ENCODE measurements at regions not wholly inside any gene's neighbourhood (a gene's known extent, or its start where the extent isn't known, plus 50 kb on each side); places are given as distances from the start of the nearest gene placed in this dataset.

DNA sequence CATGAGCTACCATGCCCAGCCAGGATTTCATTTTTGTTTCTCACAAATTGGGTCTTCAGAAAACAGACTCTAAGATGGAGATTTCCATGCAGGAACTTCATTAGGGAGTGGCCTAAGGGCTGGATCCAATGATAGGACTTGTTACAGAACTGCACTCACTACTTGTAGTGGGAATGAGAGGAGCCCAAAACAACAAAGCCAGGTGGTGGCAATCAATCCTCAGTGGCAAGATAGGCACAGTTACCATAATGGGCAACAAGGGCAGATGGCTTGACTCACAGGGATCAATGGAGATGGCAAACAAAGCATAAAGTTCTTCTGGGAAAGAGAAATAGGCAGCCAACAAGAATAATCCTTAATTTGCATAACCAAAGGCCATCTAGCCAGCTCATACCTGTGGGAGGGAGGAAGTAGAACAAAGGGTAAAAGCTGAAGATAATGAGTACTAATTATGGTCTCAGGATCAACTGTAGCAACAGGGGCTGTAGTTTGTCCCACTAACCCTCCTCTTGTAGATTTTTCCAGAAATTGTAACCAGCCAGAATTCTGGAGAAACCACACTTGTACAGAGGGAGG is 72.8 kb upstream of the MAPK10 start:
- TF ChIP-seq CTCF (IDR thresholded peaks at IDR 0.05), result no peak

GRCh38 chr4:86439293-86439692 is 79.4 kb upstream of the MAPK10 start:
- H2AFZ ChIP-seq, result no peak overlapping the region
- no peak overlapping the region for H3K4me3 ChIP-seq (ENCODE audit: low read depth, low read length)
- H3K4me1 ChIP-seq, result no peaks in the 10 kb centered on the region
- H3K79me2 ChIP-seq, result no peaks in the 10 kb centered on the region
- no peaks in the 10 kb centered on the region for H3K27me3 ChIP-seq (ENCODE audit: control insufficient read depth, insufficient read depth, low read length)
- H3K9ac ChIP-seq, result no peak overlapping the region
- no peak overlapping the region for H3K4me2 ChIP-seq (ENCODE audit: low read length)
- no peaks in the 10 kb centered on the region for H3K36me3 ChIP-seq (ENCODE audit: control insufficient read depth, insufficient read depth, low read length)
- H3K9me3 ChIP-seq (ENCODE audit: control insufficient read depth, low read length), result no peaks in the 10 kb centered on the region
- H3K27ac ChIP-seq, result no peak overlapping the region
- no peak for TF ChIP-seq CTCF (IDR thresholded peaks at IDR 0.05)

More for the DNA sequence above, 72.8 kb upstream of the MAPK10 start:
- Histone ChIP-seq H3K4me2 (ENCODE audit: low read length) (no peak overlapping the region), H3K4me1 (no peaks in the 10 kb centered on the region), H3K9me3 (ENCODE audit: control insufficient read depth, low read length) (no peaks in the 10 kb centered on the region), H3K4me3 (ENCODE audit: low read depth, low read length) (no peak overlapping the region), H3K9ac (no peak overlapping the region), H3K27ac (no peak overlapping the region), H3K27me3 (ENCODE audit: control insufficient read depth, insufficient read depth, low read length) (no peaks in the 10 kb centered on the region), H3K36me3 (ENCODE audit: control insufficient read depth, insufficient read depth, low read length) (no peaks in the 10 kb centered on the region), H3K79me2 (no peaks in the 10 kb centered on the region), H2AFZ (no peak overlapping the region)

DNA sequence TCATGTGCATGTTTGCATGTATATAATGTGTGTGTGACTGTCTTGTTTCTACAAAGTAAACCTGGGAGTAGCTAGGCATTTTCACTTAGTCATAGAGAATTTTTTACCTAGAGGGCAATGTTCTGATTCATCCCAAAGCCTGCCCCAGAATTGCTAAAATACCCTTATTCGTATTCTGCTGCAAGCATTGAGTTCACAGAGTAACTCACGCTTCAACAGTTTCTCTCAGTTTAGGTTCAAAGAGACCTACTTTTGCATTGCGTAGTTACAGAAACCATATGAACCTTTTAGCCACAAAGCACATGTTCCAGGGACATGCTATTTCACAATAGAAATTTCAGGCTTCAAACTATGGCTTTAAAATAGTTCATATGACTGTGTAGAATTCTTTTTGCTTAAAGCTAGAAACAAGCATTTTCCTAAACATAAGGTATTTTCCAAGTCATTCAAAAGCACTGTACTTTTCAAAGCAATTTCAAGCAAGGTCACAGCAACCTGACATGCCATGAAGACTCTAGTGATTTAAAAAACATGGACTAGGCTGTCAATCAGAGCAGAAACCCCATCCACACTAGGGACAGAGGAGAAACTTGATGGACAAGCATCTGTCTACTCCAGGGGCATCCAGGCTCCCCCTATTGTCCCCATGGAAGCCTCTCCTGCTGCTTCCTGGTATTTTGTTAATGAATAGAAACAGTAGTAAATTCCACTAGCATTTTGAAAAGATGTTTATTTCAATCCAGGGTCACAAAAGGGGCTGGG is 81.5 kb upstream of the MAPK10 start:
- H3K27ac ChIP-seq, result no peak overlapping the region

GRCh38 chr4:86442881-86443280 is 83.0 kb upstream of the MAPK10 start:
- no peak overlapping the region for H3K4me3 ChIP-seq (ENCODE audit: low read depth, low read length)
- H3K9me3 ChIP-seq (ENCODE audit: control insufficient read depth, low read length), result no peaks in the 10 kb centered on the region
- no peak overlapping the region for H3K27ac ChIP-seq
- H3K79me2 ChIP-seq, result no peaks in the 10 kb centered on the region
- H3K36me3 ChIP-seq (ENCODE audit: control insufficient read depth, insufficient read depth, low read length), result no peaks in the 10 kb centered on the region
- H3K4me2 ChIP-seq (ENCODE audit: low read length), result no peak overlapping the region
- H3K27me3 ChIP-seq (ENCODE audit: control insufficient read depth, insufficient read depth, low read length), result no peaks in the 10 kb centered on the region
- H2AFZ ChIP-seq, result no peak overlapping the region
- no peak for TF ChIP-seq CTCF (IDR thresholded peaks at IDR 0.05)
- no peak overlapping the region for H3K9ac ChIP-seq
- H3K4me1 ChIP-seq, result no peaks in the 10 kb centered on the region

More for the DNA sequence above, 81.5 kb upstream of the MAPK10 start:
- Histone ChIP-seq H3K4me2 (ENCODE audit: low read length) (no peak overlapping the region), H3K79me2 (no peaks in the 10 kb centered on the region), H3K36me3 (ENCODE audit: control insufficient read depth, insufficient read depth, low read length) (no peaks in the 10 kb centered on the region), H3K4me3 (ENCODE audit: low read depth, low read length) (no peak overlapping the region), H3K4me1 (no peaks in the 10 kb centered on the region), H3K27me3 (ENCODE audit: control insufficient read depth, insufficient read depth, low read length) (no peaks in the 10 kb centered on the region), H3K9me3 (ENCODE audit: control insufficient read depth, low read length) (no peaks in the 10 kb centered on the region), H2AFZ (no peak overlapping the region), H3K9ac (no peak overlapping the region)
- no peak for TF ChIP-seq CTCF (IDR thresholded peaks at IDR 0.05)

DNA sequence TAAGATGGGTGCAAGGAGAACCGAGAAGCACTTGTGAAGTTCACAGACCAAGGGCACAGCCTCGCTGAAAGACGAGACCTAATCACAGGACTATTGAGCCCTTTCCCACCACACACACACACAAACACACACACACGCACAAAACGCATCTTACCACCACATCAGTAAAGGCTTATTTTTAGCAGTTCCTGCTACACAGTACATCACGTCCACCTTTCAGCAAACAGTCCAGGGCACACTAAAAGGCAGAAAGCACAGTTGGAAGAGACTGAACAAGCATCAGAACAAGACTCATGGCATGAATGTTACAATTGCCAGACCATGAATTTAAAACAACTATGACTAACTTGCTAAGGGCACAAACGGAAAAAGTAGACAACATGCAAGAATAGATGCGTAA is 83.6 kb upstream of the MAPK10 start:
- Histone ChIP-seq H3K4me1 (no peaks in the 10 kb centered on the region), H3K4me3 (ENCODE audit: low read depth, low read length) (no peak overlapping the region), H3K9ac (no peak overlapping the region), H3K36me3 (ENCODE audit: control insufficient read depth, insufficient read depth, low read length) (no peaks in the 10 kb centered on the region), H3K9me3 (ENCODE audit: control insufficient read depth, low read length) (no peaks in the 10 kb centered on the region), H3K27me3 (ENCODE audit: control insufficient read depth, insufficient read depth, low read length) (no peaks in the 10 kb centered on the region), H3K79me2 (no peaks in the 10 kb centered on the region), H3K27ac (no peak overlapping the region), H3K4me2 (ENCODE audit: low read length) (no peak overlapping the region), H2AFZ (no peak overlapping the region)
- TF ChIP-seq CTCF (IDR thresholded peaks at IDR 0.05), result no peak

Measured in parathyroid adenoma (tissue), 2 donors.